CD14-positive monocyte (primary cell): ENCODE measurements at regions not wholly inside any gene's neighbourhood (a gene's known extent, or its start where the extent isn't known, plus 50 kb on each side); places are given as distances from the start of the nearest gene placed in this dataset.

Source experiments
- DNase-seq, 3 donors: peaks; one replicate each; pipeline ENCODE4 v3.0.0-alpha.2; 2011 to 2022
- H2AFZ ChIP-seq: 2 replicates; pipeline ENCODE4 v1.6.0; 2012; ENCODE audit warnings: mild to moderate bottlenecking, low read depth, low read length, inconsistent platforms; ENCODE audit not compliant: insufficient read depth, poor library complexity, severe bottlenecking
- H3K27ac ChIP-seq, 2 donors: 1 replicate in 1 of 2; 2 replicates in 1 of 2; pipeline ENCODE4 v1.5.1; 2012 to 2013; ENCODE audit warnings: low read length in 2 of 2, control low read depth in 1 of 2, inconsistent platforms in 1 of 2, low read depth in 1 of 2, mild to moderate bottlenecking in 1 of 2
- H3K27me3 ChIP-seq, 2 donors: one replicate each; pipeline versions ENCODE4 v1.6.0 to v1.6.1; 2011 to 2013; ENCODE audit warnings: low read length in 2 of 2; ENCODE audit not compliant: control insufficient read depth in 2 of 2, insufficient read depth in 2 of 2
- H3K36me3 ChIP-seq, 2 donors: replicated peaks in 1 of 2; 1 replicate in 1 of 2; 2 replicates in 1 of 2; pipeline versions ENCODE4 v1.5.1 to v1.6.1; 2012 to 2013; ENCODE audit warnings: low read length in 2 of 2, control low read depth in 1 of 2, inconsistent platforms in 1 of 2, mild to moderate bottlenecking in 1 of 2; ENCODE audit not compliant: insufficient read depth in 2 of 2, control insufficient read depth in 1 of 2
- H3K4me1 ChIP-seq, 2 donors: 1 replicate in 1 of 2; 2 replicates in 1 of 2; pipeline versions ENCODE4 v1.5.1 to v1.6.1; 2012 to 2013; ENCODE audit warnings: low read length in 2 of 2, control low read depth in 1 of 2, inconsistent platforms in 1 of 2, mild to moderate bottlenecking in 1 of 2, moderate library complexity in 1 of 2; ENCODE audit not compliant: insufficient read depth in 2 of 2, control insufficient read depth in 1 of 2
- H3K4me2 ChIP-seq: replicated peaks from 2 replicates; pipeline ENCODE3; 2012; ENCODE audit warnings: low read length, moderate library complexity, mild to moderate bottlenecking; ENCODE audit not compliant: poor library complexity, severe bottlenecking; ENCODE audit errors: extremely low read depth
- H3K4me3 ChIP-seq, 3 experiments: fragments of 200-600 bp in 1 of 3; sonication (generic) in 1 of 3; replicated peaks in 1 of 3; 1 replicate in 2 of 3; 2 replicates in 1 of 3; pipeline ENCODE4 v1.5.1; 2011 to 2013; ENCODE audit warnings: low read length in 3 of 3, mild to moderate bottlenecking in 3 of 3, control low read depth in 2 of 3, low read depth in 2 of 3, inconsistent platforms in 1 of 3, moderate library complexity in 1 of 3
- H3K79me2 ChIP-seq: 2 replicates; pipeline ENCODE4 v1.6.0; 2012; ENCODE audit warnings: mild to moderate bottlenecking, control low read depth, inconsistent platforms, low read length, moderate library complexity; ENCODE audit not compliant: insufficient read depth
- H3K9ac ChIP-seq: 2 replicates; pipeline ENCODE4 v1.6.0; 2017; ENCODE audit warnings: low read length, mild to moderate bottlenecking; ENCODE audit not compliant: insufficient read depth, poor library complexity, severe bottlenecking
- H3K9me3 ChIP-seq, 2 donors: replicated peaks in 1 of 2; 1 replicate in 1 of 2; 2 replicates in 1 of 2; pipeline versions ENCODE4 v1.5.1 to v1.6.1; 2012 to 2013; ENCODE audit warnings: low read length in 2 of 2, control low read depth in 1 of 2; ENCODE audit not compliant: control insufficient read depth in 1 of 2, insufficient read depth in 1 of 2
- H4K20me1 ChIP-seq: 2 replicates; pipeline ENCODE4 v1.6.0; 2012; ENCODE audit warnings: mild to moderate bottlenecking, low read length, control low read depth, moderate library complexity; ENCODE audit not compliant: insufficient read depth
- H3K27ac Mint-ChIP-seq, 7 donors: one replicate each; pipeline ENCODE4 v1.8.0; 2020; ENCODE audit warnings: mild to moderate bottlenecking in 7 of 7, mixed read lengths in 7 of 7, moderate library complexity in 6 of 7, inconsistent platforms in 2 of 7
- H3K27me3 Mint-ChIP-seq, 3 donors: one replicate each; pipeline ENCODE4 v1.8.0; 2021 to 2022; ENCODE audit warnings: low read depth in 3 of 3, mild to moderate bottlenecking in 3 of 3, mixed read lengths in 3 of 3, moderate library complexity in 3 of 3, inconsistent platforms in 1 of 3
- H3K36me3 Mint-ChIP-seq, 2 donors: one replicate each; pipeline ENCODE4 v1.8.0; 2020; ENCODE audit warnings: mixed read lengths in 2 of 2, inconsistent platforms in 1 of 2, mild to moderate bottlenecking in 1 of 2
- H3K4me1 Mint-ChIP-seq: one replicate; pipeline ENCODE4 v1.8.0; 2020; ENCODE audit warnings: mild to moderate bottlenecking, mixed read lengths
- H3K4me3 Mint-ChIP-seq, 2 donors: one replicate each; pipeline ENCODE4 v1.8.0; 2020; ENCODE audit warnings: mild to moderate bottlenecking in 2 of 2, mixed read lengths in 2 of 2, moderate library complexity in 1 of 2
- H3K9me3 Mint-ChIP-seq, 7 donors: one replicate each; pipeline ENCODE4 v1.8.0; 2020 to 2022; ENCODE audit warnings: mixed read lengths in 7 of 7, mild to moderate bottlenecking in 6 of 7, moderate library complexity in 6 of 7, inconsistent platforms in 2 of 7
- CTCF ChIP-seq: fragments of 200-600 bp; IDR thresholded peaks from one replicate; pipeline ENCODE4 v1.8.0; 2022; ENCODE audit warnings: antibody characterized with exemption, mild to moderate bottlenecking
- WGBS: methylation state at CpG from one replicate; pipeline ENCODE4 v1.1.5; 2013; ENCODE audit warnings: missing lambda C conversion rate; ENCODE audit not compliant: insufficient coverage; 5-methylcytosine and 5-hydroxymethylcytosine counted together
- intact Hi-C, 2 donors: fragments of 100-400 bp; cut with micrococcal nuclease; formaldehyde crosslinking; loops; one replicate each; pipeline versions ENCODE4 v1.15.0 to v1.15.1; 2023

GRCh38 chr3:148615382-148615781 lies 82.3 kb upstream of the AGTR1 start:
- no peaks in the 10 kb centered on the region for H3K4me1 ChIP-seq
- no peaks in the 10 kb centered on the region for H3K79me2 ChIP-seq
- H2AFZ ChIP-seq: no peak overlapping the region
- DNase-seq: no peak
- no peaks in the 10 kb centered on the region for H3K36me3 ChIP-seq
- no peak overlapping the region for H3K4me2 ChIP-seq
- Mint-ChIP-seq H3K27me3 (peaks cover 0 to 2% (median 2%) of the 10 kb centered on the region in 3 donors), H3K4me3 (no peak overlapping the region), H3K4me1 (no peaks in the 10 kb centered on the region), H3K36me3 (no peaks in the 10 kb centered on the region), H3K27ac (no peak overlapping the region), H3K9me3 (peaks cover 0 to 11% (median 3%) of the 10 kb centered on the region in 7 donors)
- no peak overlapping the region for H3K9ac ChIP-seq
- no peaks in the 10 kb centered on the region for H3K27me3 ChIP-seq
- no peaks in the 10 kb centered on the region for H4K20me1 ChIP-seq
- intact Hi-C loops: no loop called here
- TF ChIP-seq CTCF: no peak
- no CpG with 5 or more reads among the region's 3 CpGs for WGBS
- no peaks in the 10 kb centered on the region for H3K9me3 ChIP-seq
- H3K27ac ChIP-seq: no peak overlapping the region
- no peak overlapping the region for H3K4me3 ChIP-seq

- intact Hi-C loops: no loop called here
- Mint-ChIP-seq H3K4me3 (no peak overlapping the region), H3K27ac (no peak overlapping the region), H3K9me3 (peaks cover 0 to 6% (median 1%) of the 10 kb centered on the region in 7 donors), H3K36me3 (no peaks in the 10 kb centered on the region), H3K4me1 (no peaks in the 10 kb centered on the region), H3K27me3 (no peaks in the 10 kb centered on the region)
- Histone ChIP-seq H2AFZ (no peak overlapping the region), H3K9me3 (peaks cover 0 to 3% of the 10 kb centered on the region in 2 donors), H3K27me3 (no peaks in the 10 kb centered on the region), H3K9ac (no peak overlapping the region), H3K4me1 (no peaks in the 10 kb centered on the region), H4K20me1 (no peaks in the 10 kb centered on the region), H3K79me2 (no peaks in the 10 kb centered on the region), H3K27ac (no peak overlapping the region), H3K4me3 (no peak overlapping the region), H3K36me3 (no peaks in the 10 kb centered on the region), H3K4me2 (no peak overlapping the region)
- WGBS: no CpG with 5 or more reads among the region's 4 CpGs
- DNase-seq: no peak
- TF ChIP-seq CTCF: no peak
Observed at GRCh38 chr3:148625095-148625736, 72.5 kb upstream of the AGTR1 start.
